ENCODE measurements at regions not wholly inside any gene's neighbourhood (a gene's known extent, or its start where the extent isn't known, plus 50 kb on each side); places are given as distances from the start of the nearest gene placed in this dataset.
"Not testable (repeated sequence)": the region's sequence is repeated elsewhere in the genome, so short reads cannot be mapped to it uniquely, and the experiment has no call there.

- no peak overlapping the region for H3K27ac ChIP-seq
- TF ChIP-seq ZFX (IDR thresholded peaks at IDR 0.05), result no peak
- no peak for TF ChIP-seq CTCF (conservative IDR thresholded peaks at IDR 0.05)
Measured at GRCh38 chr6:16020259-16020658, 108.6 kb upstream of the MYLIP start.

GRCh38 chr6:16019462-16019861, 109.4 kb upstream of the MYLIP start:
- TF ChIP-seq ZFX (IDR thresholded peaks at IDR 0.05) (no peak), CTCF (conservative IDR thresholded peaks at IDR 0.05) (no peak)
- no peak overlapping the region for H3K27ac ChIP-seq

GRCh38 chr6:16018626-16019025, 110.3 kb upstream of the MYLIP start:
- no peak overlapping the region for H3K27ac ChIP-seq
- TF ChIP-seq CTCF (conservative IDR thresholded peaks at IDR 0.05), result no peak
- no peak for TF ChIP-seq ZFX (IDR thresholded peaks at IDR 0.05)

GRCh38 chr6:16014325-16014724, 114.6 kb upstream of the MYLIP start:
- H3K27ac ChIP-seq, result not testable (repeated sequence)

- TF ChIP-seq ZFX (IDR thresholded peaks at IDR 0.05) (no peak), CTCF (conservative IDR thresholded peaks at IDR 0.05) (no peak)
Measured at GRCh38 chr6:16007146-16007545, 121.7 kb upstream of the MYLIP start.

GRCh38 chr6:16006681-16007080, 122.2 kb upstream of the MYLIP start:
- no peak for TF ChIP-seq CTCF (conservative IDR thresholded peaks at IDR 0.05)
- no peak for TF ChIP-seq ZFX (IDR thresholded peaks at IDR 0.05)
- H3K27ac ChIP-seq, result no peak overlapping the region

More at GRCh38 chr6:16007146-16007545, 121.7 kb upstream of the MYLIP start:
- H3K27ac ChIP-seq, result no peak overlapping the region

- no peak overlapping the region for H3K27ac ChIP-seq
- TF ChIP-seq ZFX (IDR thresholded peaks at IDR 0.05) (no peak), CTCF (conservative IDR thresholded peaks at IDR 0.05) (no peak)
Measured at GRCh38 chr6:16004934-16005679, 123.8 kb upstream of the MYLIP start.

- H3K27ac ChIP-seq, result no peak overlapping the region
- TF ChIP-seq CTCF (conservative IDR thresholded peaks at IDR 0.05) (no peak), ZFX (IDR thresholded peaks at IDR 0.05) (no peak)
Measured at GRCh38 chr6:16003197-16003491, 125.7 kb upstream of the MYLIP start.
